HG02973 (cell line): ENCODE measurements at regions not wholly inside any gene's neighbourhood (a gene's known extent, or its start where the extent isn't known, plus 50 kb on each side); places are given as distances from the start of the nearest gene placed in this dataset.
"Not testable (repeated sequence)": the region's sequence is repeated elsewhere in the genome, so short reads cannot be mapped to it uniquely, and the experiment has no call there.

Source experiments
- ATAC-seq: cut with Tn5 transposase; IDR thresholded peaks from one replicate; pipeline ENCODE4 v1.9.1; 2021; ENCODE audit warnings: moderate library complexity; ENCODE audit not compliant: unreplicated experiment

DNA sequence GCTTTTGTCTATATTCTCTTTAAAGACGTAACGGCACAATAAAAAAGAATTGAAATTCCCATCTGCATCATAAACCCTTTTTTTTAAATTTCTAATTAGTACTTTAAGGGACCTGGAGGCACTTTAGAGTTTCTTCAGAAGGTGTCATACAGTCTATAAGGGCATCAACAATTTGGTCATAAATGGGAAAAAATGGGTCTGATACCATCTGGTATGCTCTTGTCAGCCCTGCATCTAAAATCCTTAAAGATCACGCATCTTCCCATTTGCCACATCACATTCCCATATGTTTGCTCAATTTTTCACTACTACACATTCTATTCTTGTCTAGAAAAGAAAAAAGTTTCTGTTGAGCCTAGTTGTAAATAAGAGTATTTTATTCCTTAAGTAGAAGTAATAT, 53.8 kb downstream of the COX7C start:
- no peak for ATAC-seq

DNA sequence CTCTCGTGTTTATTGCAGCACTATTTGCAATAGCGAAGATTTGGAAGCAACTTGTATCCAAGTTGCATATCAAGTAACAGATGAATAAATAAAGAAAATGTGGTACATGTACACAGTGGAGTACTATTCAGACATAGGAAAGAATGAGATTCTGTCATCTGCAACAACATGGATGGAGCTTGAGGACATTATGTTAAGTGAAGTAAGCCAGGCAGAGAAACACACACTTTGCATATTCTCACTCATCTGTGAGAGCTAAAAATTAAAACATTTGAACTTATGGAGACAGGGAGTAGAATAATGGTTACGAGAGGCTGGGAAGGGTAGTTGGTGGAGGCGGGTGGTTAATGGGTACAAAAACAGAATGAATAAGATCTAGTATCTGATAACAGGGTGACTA, 56.3 kb downstream of the COX7C start:
- no peak for ATAC-seq

- no peak for ATAC-seq
These were observed 57.6 kb downstream of the COX7C start for GRCh38 chr5:86675311-86675710.

DNA sequence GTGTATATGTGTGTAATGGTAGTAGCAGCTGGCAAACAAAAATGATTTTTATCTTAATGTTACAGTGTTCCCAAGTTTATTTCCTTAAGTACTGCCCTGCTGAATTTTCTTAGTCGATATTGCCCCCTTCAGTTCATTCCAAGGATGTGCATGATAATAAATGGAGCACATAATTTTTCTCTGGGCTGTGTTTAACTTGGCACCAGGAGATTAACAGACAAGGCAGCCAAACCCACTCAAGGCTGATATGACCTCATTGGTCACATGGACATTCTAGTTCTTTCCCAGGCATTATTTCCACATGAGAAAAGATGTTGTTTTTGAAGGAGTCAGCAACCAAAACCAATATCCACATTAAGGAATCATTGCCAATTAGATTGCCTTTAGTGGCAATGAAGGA, 61.8 kb downstream of the COX7C start:
- ATAC-seq, result peak; percentile 65

DNA sequence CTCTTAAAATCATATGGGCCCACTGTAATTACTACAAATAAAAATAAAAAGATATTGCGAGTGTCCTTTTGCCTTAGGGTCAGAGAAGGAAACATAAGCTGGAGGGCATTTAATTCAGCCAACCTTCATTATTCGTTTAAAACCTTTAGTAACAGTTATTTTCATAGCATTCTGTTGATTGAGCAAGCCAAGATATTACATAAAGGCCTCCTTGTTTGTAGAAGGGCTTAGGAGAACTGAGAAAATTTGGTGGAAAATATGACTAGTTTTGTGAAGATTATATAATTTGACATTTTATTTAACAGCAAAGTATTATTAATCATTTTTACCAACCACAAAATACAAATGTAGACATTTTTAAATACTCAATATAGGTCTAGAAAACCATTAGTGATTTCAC, 62.2 kb downstream of the COX7C start:
- no peak for ATAC-seq

- no peak for ATAC-seq
These were observed 66.5 kb downstream of the COX7C start for GRCh38 chr5:86684222-86684621.

GRCh38 chr5:86686046-86686445, 68.3 kb downstream of the COX7C start:
- ATAC-seq, result no peak

DNA sequence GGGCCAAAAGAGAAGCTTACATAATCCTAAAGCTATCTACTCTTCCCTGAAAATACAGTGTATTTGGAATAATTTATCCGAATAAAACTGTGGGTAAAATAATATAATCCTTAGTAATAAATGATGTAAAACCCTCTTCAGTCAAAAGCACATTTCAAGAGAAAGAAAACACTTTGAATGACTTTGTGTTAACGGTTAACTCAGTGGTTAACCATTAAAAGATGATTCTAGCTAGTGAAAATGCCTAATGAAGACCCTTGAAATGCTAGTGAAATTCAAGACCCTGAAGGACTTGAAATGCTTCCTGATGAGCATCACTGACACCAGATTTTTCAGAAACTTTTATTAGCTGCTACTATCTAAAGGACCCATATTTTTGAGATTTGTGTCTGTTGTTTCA, 70.7 kb downstream of the COX7C start:
- ATAC-seq, result no peak

DNA sequence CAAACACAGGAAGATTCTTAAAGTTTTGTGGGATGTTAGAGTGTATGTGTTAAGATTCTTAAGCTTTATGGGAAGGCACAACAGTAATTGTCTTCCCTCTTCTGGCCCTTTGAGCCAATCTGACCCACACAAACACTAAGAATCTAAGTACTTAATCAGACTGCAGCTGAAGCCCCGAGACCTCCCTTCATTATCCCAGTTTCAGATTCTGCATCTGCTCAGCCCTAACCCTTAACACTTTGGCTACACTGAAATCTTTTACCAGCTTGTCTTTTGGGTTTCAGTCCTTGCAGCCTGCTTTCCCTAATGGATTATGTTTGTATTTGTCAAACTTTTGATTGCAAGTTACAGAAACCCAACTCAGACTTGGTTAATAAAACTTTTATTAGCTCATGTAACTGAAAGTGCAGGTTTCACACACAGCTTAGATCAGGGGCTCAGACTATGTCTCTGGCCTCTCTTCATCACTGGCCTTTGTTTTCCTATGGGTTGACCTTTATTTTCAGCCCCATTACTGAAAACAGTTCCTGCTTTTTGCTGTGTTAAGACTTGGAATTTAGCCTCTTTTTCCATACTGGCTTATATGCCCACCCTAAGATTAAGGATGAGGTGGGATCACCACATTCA, 71.5 kb downstream of the COX7C start:
- ATAC-seq, result no peak

DNA sequence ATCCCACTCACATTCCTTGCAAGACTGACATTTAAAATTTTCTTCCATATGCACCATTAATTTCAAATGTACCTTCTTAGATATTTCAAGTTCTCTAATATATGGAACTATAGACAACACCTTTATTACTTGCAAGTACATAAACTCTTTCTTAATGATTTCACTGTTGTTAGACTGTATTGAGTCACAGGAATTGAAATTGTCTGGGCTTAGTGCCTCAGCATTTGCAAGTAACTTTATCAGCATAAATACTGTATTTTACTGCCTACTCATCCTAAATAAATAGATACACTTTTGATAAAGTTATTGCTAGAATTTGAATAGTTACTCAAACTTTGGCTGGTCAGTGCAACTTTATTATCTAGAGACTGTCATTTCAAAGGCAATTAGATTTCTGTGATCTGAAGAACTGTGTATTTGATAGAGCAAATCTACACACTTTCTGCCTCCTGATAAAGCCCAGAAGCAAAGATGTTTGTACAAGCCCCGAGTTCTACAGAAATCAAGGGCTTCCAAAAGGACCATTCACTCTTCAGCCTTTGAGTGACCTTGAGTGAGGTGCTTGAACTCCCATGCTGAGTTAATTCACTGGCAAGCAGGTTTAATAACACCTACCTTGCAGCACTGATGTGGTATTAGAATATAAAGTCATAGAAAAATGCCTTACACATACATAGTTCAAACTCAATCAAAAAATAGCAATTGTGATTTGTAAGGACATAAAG, 91.6 kb downstream of the COX7C start:
- no peak for ATAC-seq

DNA sequence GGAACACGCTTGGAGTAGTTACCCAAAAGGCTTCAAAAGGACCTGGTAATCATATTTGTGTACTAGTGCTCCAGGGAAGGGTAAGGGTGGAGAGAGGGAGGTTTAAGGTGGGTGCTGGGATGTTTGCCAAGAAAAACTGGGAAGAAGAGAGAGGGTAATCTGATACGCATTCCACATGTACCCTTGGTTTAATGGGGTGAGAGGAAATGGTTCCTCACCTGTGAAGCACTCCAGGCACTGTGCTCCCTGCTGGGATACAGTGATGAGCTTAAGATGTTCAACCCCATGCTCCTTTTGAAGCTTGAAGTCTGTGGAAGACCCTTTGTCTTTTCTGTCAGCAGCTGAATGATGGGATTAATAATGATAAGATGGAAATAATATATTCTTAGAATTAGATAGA, 98.4 kb downstream of the COX7C start:
- ATAC-seq, result no peak

DNA sequence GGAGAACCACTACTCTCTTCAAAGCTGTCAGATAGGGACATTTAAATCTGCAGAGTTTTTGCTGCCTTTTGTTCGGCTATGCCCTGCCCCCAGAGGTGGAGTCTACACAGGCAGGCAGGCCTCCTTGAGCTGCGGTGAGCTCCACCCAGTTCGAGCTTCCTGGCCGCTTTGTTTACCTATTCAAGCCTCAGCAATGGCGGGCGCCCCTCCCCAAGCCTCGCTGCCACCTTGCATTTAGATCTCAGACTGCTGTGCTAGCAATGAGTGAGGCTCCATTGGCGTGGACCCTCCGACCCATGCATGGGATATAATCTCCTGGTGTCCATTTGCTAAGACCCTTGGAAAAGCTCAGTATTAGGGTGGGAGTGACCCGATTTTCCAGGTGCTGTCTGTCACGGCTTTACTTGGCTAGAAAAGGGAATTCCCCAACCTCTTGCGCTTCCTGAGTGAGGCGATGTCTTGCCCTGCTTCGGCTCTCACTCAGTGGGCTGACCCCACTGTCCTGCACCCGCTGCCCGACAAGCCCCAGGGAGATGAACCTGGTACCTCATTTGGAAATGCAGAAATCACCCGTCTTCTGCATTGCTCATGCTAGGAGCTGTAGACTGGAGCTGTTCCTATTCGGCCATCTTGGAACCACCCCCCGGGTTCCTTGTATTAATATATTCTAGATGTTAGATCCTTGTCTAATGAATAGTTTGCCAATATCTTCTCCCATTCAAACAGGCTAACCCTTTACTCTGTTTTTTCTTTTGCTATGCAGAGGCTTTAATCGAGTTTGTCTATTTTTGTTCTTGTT, 113.8 kb downstream of the COX7C start:
- not testable (repeated sequence) for ATAC-seq

GRCh38 chr5:86735370-86735769, 117.6 kb downstream of the COX7C start:
- ATAC-seq, result no peak

- ATAC-seq, result no peak
These were observed 119.8 kb downstream of the COX7C start for GRCh38 chr5:86737579-86737978.

DNA sequence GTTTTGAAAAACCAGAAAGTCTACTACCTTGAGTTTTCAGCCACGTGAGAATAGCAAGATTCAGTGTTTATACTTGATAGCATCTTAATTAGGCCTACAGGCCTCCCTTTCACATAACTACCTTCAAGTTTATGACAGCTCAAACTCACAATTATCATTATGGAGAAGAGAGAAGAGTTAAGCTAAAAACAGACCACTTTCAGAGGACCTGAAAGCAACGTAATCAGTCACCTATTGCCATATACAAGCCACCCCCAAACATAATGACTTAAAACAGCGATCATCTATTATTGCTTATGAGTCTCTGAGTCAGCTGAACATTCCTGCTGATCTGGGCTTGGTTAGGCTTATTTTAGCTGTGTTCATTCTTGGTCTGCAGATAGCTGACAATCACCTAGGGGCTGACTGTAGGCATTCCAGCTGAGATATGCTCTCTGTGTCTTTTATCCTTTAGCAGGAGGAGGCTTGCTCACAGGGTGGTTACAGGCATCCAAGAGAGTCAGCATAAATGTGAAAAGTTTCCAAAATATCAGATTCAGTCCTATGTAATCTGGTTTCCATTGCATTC, 130.9 kb downstream of the COX7C start:
- no peak for ATAC-seq

GRCh38 chr5:86749841-86750240, 132.1 kb downstream of the COX7C start:
- no peak for ATAC-seq

- no peak for ATAC-seq
These were observed 139.1 kb downstream of the COX7C start for GRCh38 chr5:86756839-86757238.

DNA sequence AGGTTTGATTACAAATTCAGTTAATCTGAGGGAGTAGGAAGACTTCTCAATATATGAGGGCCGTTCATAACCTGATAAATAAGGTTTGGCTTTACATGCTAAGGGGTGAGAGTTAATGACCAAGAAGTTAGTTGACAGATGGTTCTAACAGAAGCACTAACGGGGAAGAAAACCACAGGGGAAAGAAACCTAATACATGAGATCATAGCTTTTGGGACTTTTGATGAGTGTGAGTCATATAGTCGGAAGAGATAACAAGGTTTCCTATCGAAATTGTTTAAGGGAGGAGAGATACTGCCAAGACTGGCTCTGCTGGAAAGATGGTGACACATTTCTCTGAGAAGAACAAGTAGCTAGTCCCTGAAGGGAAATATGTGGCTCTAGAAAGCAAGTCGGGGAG, 140.1 kb downstream of the COX7C start:
- ATAC-seq, result no peak

- ATAC-seq, result no peak
These were observed 142.9 kb downstream of the COX7C start for GRCh38 chr5:86760661-86761060.

DNA sequence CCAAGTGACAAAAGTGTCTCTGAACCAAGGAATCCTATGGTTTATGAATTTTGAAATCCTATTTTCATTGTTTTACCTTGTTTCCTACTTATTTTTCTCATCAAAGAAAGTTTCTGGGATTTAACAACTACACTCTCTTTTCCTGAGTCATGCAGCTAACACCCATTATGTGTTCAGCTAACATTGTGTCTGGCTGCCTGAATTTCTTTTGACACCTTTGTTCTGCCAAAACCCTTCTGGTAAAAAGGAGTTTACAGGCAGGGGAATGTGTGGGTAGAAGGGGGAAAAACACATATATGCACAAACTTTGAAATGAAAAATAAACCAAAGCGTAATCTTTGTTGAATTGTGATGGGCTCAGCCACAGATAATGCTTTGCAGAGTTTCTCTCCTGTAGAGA, 146.2 kb downstream of the COX7C start:
- ATAC-seq, result no peak

DNA sequence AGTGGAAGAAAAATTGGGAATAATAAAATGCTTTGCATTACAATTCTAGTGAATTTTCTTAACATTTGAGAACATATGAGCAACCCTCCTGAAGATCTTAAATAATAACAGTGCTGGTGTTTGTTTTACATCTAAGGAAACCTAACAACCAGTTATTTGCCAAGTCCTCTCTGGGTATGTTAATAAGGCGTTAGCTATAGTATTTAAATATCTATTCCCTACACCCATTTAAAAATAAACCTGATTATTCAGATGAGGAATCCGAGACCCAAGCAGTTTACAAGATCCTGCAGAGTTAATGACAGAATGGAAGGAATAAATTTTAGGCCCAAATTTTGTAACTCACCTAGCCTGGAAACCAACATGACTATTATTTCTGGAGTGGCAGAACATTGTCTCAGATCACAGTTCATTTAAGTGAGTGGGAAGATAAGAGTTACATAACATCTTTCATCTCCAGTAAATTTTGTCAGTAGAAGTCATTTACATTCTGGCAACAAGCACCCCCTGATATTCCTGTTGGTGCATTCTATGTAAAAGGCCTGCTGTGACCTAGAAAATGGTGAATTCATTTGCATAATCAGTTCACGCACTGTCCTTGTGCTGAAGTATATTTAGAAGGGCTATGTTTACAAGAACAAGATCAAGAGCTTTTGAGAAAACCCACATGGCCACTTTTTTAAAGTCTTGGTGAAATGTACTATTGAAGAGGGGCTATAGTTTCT, 148.2 kb downstream of the COX7C start:
- ATAC-seq, result no peak
